NCI-H524 (cell line): ENCODE measurements at regions not wholly inside any gene's neighbourhood (a gene's known extent, or its start where the extent isn't known, plus 50 kb on each side); places are given as distances from the start of the nearest gene placed in this dataset.

Source experiments
- DNase-seq, 2 experiments: peaks; one replicate each; lab custom pipeline; 2025; lab: John Stamatoyannopoulos, UW

GRCh38 chr5:10077791-10078545 lies 171.7 kb downstream of the ATPSCKMT start:
- DNase-seq: peak; percentile 91 to 95

- DNase-seq: no peak
Measured at GRCh38 chr5:10073441-10074104, 176.1 kb downstream of the ATPSCKMT start.

GRCh38 chr5:10069637-10070313 lies 179.9 kb downstream of the ATPSCKMT start:
- DNase-seq: no peak

GRCh38 chr5:10065428-10066000 lies 184.2 kb downstream of the ATPSCKMT start:
- DNase-seq: no peak

- DNase-seq: no peak
Measured at GRCh38 chr5:10064546-10065195, 185.0 kb downstream of the ATPSCKMT start.

GRCh38 chr5:10063997-10064396 lies 185.7 kb downstream of the ATPSCKMT start:
- no peak for DNase-seq

GRCh38 chr5:10059980-10060379 lies 189.7 kb downstream of the ATPSCKMT start:
- no peak for DNase-seq

- no peak for DNase-seq
Measured at GRCh38 chr5:10059556-10059955, 190.1 kb downstream of the ATPSCKMT start.

- no peak for DNase-seq
Measured at GRCh38 chr5:10057356-10057755, 192.3 kb downstream of the ATPSCKMT start.

GRCh38 chr5:10056228-10056760 lies 193.4 kb downstream of the ATPSCKMT start:
- DNase-seq: no peak

- no peak for DNase-seq
Measured at GRCh38 chr5:10049858-10050455, 199.7 kb downstream of the ATPSCKMT start.

- DNase-seq: peak in 1 of 2 experiments; percentile 35
Measured at GRCh38 chr5:10046676-10047075, 203.0 kb downstream of the ATPSCKMT start.

GRCh38 chr5:10045376-10045775 lies 204.3 kb downstream of the ATPSCKMT start:
- no peak for DNase-seq

GRCh38 chr5:10036136-10036815 lies 213.4 kb downstream of the ATPSCKMT start:
- DNase-seq: no peak

- DNase-seq: peak in 1 of 2 experiments; percentile 22
Measured at GRCh38 chr5:10034001-10034400, 215.7 kb downstream of the ATPSCKMT start.

- peak in 1 of 2 experiments; percentile 42 for DNase-seq
Measured at GRCh38 chr5:10031817-10032216, 217.9 kb downstream of the ATPSCKMT start.

GRCh38 chr5:10030219-10030831 lies 219.4 kb downstream of the ATPSCKMT start:
- DNase-seq: peak; percentile 22 to 64

GRCh38 chr5:10023494-10023893 lies 226.2 kb downstream of the ATPSCKMT start:
- DNase-seq: no peak

- no peak for DNase-seq
Measured at GRCh38 chr5:10021248-10021647, 228.4 kb downstream of the ATPSCKMT start.

GRCh38 chr5:10019236-10019635 lies 230.5 kb downstream of the ATPSCKMT start:
- no peak for DNase-seq
